ENCODE measurements at regions not wholly inside any gene's neighbourhood (a gene's known extent, or its start where the extent isn't known, plus 50 kb on each side); places are given as distances from the start of the nearest gene placed in this dataset.

DNA sequence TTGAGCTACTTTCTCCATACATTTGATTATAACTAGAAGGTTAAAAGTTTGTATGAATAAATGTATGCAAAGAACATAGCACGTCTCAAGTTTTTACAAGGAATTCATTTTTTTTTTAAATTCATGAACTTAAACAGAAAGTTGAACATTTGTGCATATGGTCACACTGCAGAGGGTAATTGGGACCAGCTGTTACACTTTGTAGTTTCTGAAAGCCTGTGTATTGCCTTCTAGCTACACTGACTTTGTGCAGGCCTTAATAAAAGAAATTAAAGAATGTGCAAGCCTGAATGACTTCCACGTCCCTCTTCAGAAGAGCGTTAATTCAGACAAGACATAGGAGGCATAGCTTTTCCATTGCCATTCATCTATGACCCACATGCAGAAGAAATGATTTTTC, 153.1 kb upstream of the PCDH18 start:
- H3K9me1 ChIP-seq (ENCODE audit: insufficient read depth, low read length): no peaks in the 10 kb centered on the region
- peak overlapping the region; percentile 89 for H3K18ac ChIP-seq (ENCODE audit: low read depth, low read length)
- intact Hi-C loops (cut with micrococcal nuclease) (no loop called here), in situ Hi-C loops (cut with MboI; ENCODE audit: low sequenced_read_pairs) (no loop called here), dilution Hi-C loops (cut with HindIII; ENCODE audit: low sequenced_read_pairs, unreplicated experiment) (no loop called here)
- no CpG with 5 or more reads among the region's 3 CpGs for WGBS, 2 experiments (ENCODE audit: extremely low coverage in 2 of 2, insufficient read length in 1 of 2)
- no peak overlapping the region for H3K4me3 ChIP-seq (ENCODE audit: insufficient read depth, low read depth, low read length)
- H2BK120ac ChIP-seq (ENCODE audit: low read depth, low read length): peak overlapping the region; percentile 91
- H2BK15ac ChIP-seq (ENCODE audit: low read depth, low read length): peak overlapping the region; percentile 54; the same call in 2 of the 3 replicates
- H3K56ac ChIP-seq (ENCODE audit: extremely low read depth, insufficient read depth, low read length): no peak overlapping the region
- no peak overlapping the region; the same call in 1 of the 2 replicates for H3K4me2 ChIP-seq (ENCODE audit: low read depth, low read length)
- no peaks in the 10 kb centered on the region for H3K27me3 ChIP-seq (ENCODE audit: control insufficient read depth, insufficient read depth, low read length)
- ATAC-seq (ENCODE audit: low read depth) (peak; percentile 61), DNase-seq (peak; percentile 54)
- H4K8ac ChIP-seq (ENCODE audit: low read depth in 2 of 2, low read length in 2 of 2): peak overlapping the region in 1 of 2 experiments; percentile 46; a peak in 1 of 4 replicates
- no peak overlapping the region for H2AFZ ChIP-seq (replicated peaks; ENCODE audit: low read length, poor library complexity)
- H2BK20ac ChIP-seq (ENCODE audit: low read depth, low read length): peak overlapping the region; percentile 89
- H2AK9ac ChIP-seq (replicated peaks; ENCODE audit: low read depth, low read length, poor library complexity): no peak overlapping the region
- peak overlapping the region; percentile 36 for H2BK5ac ChIP-seq (ENCODE audit: low read depth, low read length, poor library complexity, severe bottlenecking)
- 0 out of 2 replicates have a peak overlapping the region, but pooled peaks have one; percentile 25 for H4K5ac ChIP-seq (ENCODE audit: low read depth, low read length)
- CTCF ChIA-PET: interaction anchor here (0.6 kb wide), 1 partner anchor 12 kb away, joined by 3 read pairs; no protein-coding TSS in a partner anchor
- H3K4ac ChIP-seq (ENCODE audit: low read depth, low read length): peak overlapping the region; percentile 25; the same call in 1 of the 2 replicates
- H3K36me3 ChIP-seq (ENCODE audit: control insufficient read depth, insufficient read depth, low read length): no peaks in the 10 kb centered on the region
- TF ChIP-seq FOS (IDR thresholded peaks at IDR 0.05; ENCODE audit: low read depth, low read length) (no peak), RFX5 (IDR thresholded peaks at IDR 0.05; ENCODE audit: low read depth, low read length) (no peak), POLR2A (IDR thresholded peaks at IDR 0.05; ENCODE audit: low read depth, low read length) (no peak), USF2 (IDR thresholded peaks at IDR 0.05; ENCODE audit: low read depth, low read length) (no peak), RAD21 (IDR thresholded peaks at IDR 0.05; ENCODE audit: low read length) (no peak), BHLHE40 (IDR thresholded peaks at IDR 0.05; ENCODE audit: low read depth, low read length) (no peak), MXI1 (IDR thresholded peaks at IDR 0.05; ENCODE audit: borderline replicate concordance, low read depth, low read length) (no peak), CTCF (conservative IDR thresholded peaks at IDR 0.05; ENCODE audit: low read depth, low read length) (no peak), MAZ (IDR thresholded peaks at IDR 0.05; ENCODE audit: borderline replicate concordance, low read depth, low read length) (no peak), CEBPB (IDR thresholded peaks at IDR 0.05; ENCODE audit: low read depth, low read length) (no peak), CHD1 (IDR thresholded peaks at IDR 0.05; ENCODE audit: low read depth, low read length) (no peak), NFE2L2 (IDR thresholded peaks at IDR 0.05; ENCODE audit: low read depth, low read length) (no peak), MAFK (IDR thresholded peaks at IDR 0.05; ENCODE audit: low read depth, low read length) (no peak), SMC3 (IDR thresholded peaks at IDR 0.05; ENCODE audit: low read depth, low read length) (no peak), RCOR1 (IDR thresholded peaks at IDR 0.05; ENCODE audit: insufficient replicate concordance, low read length) (no peak)
- TF ChIP-seq, protein P1, sequence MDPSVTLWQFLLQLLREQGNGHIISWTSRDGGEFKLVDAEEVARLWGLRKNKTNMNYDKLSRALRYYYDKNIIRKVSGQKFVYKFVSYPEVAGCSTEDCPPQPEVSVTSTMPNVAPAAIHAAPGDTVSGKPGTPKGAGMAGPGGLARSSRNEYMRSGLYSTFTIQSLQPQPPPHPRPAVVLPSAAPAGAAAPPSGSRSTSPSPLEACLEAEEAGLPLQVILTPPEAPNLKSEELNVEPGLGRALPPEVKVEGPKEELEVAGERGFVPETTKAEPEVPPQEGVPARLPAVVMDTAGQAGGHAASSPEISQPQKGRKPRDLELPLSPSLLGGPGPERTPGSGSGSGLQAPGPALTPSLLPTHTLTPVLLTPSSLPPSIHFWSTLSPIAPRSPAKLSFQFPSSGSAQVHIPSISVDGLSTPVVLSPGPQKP (IDR thresholded peaks at IDR 0.05; ENCODE audit: borderline replicate concordance, low read depth, low read length): no peak
- peak overlapping the region; percentile 91; the same call in 1 of the 2 replicates for H3K14ac ChIP-seq (replicated peaks; ENCODE audit: low read depth, low read length)
- H3K23ac ChIP-seq (ENCODE audit: low read depth, low read length): peak overlapping the region; percentile 78; the same call in 1 of the 2 replicates
- H4K20me1 ChIP-seq (ENCODE audit: insufficient read depth, low read length): no peaks in the 10 kb centered on the region
- POLR2A ChIA-PET (ENCODE audit: unreplicated experiment): interaction anchor here (1.0 kb wide), 1 partner anchor 153 kb away, joined by 3 read pairs; the partner anchor contains the start of gene PCDH18
- no peaks in the 10 kb centered on the region for H3K9me3 ChIP-seq (ENCODE audit: control insufficient read depth, insufficient read depth, low read length)
- H3K4me1 ChIP-seq (ENCODE audit: control insufficient read depth, insufficient read depth, low read length): peaks cover 5% of the 10 kb centered on the region; the same call in 1 of the 2 replicates
- no peak overlapping the region for H3K9ac ChIP-seq (ENCODE audit: low read depth, low read length)
- peak overlapping the region; percentile 55; the same call in 1 of the 2 replicates for H4K91ac ChIP-seq (ENCODE audit: insufficient read depth, low read depth, low read length)
- no TSS peak for BruUV-seq (replicated peaks)
- peak overlapping the region; percentile 76; the same call in 1 of the 2 replicates for H3K27ac ChIP-seq (ENCODE audit: insufficient read depth, low read length)
- H2AK5ac ChIP-seq (ENCODE audit: low read depth, low read length): no peak overlapping the region
- no peaks in the 10 kb centered on the region for H3K79me1 ChIP-seq (ENCODE audit: low read depth in 1 of 2, low read length in 2 of 2)

Data from IMR-90 (cell line).